ENCODE measurements at regions not wholly inside any gene's neighbourhood (a gene's known extent, or its start where the extent isn't known, plus 50 kb on each side); places are given as distances from the start of the nearest gene placed in this dataset.
"Not testable (repeated sequence)": the region's sequence is repeated elsewhere in the genome, so short reads cannot be mapped to it uniquely, and the experiment has no call there.

DNA sequence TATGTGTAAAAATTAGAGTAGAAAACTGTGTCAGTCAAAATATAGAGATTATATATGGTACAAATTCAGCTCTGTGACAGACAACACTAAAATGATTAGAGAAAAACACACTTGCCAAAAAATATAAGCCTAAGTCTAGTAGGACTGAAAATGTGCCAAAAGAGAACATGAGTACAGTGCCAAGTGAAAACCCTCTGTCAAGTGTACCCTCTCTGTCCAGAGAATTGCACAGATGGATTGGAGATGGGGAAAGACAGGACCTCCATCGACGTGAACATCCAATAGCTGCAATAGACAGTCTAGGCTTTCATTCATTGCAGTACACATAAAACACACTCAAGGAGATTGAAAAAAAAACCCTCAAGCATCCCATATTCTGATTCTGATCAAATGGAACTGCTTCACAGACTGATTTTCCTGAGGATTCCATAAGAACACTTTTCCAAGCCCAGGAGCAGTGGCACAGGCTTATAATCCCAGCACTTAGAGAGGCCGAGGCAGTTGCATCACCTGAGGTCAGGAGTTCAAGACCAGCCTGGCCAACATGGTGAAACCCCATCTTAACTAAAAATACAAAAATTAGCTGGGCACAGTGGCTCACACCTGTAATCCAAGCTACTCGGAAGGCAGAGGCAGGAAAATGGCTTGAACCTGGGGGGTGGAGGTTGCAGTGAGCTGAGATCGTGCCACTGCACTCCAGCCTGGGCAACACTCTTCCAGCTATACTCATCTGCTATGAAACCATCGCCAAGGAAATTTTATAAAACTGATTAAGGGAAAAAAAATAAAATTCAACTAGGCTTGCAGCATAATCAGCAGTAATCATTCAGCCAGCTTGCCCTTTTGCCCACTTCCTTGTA, 110.0 kb upstream of the TRIM24 start:
- no peak for DNase-seq
- in situ Hi-C loops (cut with HindIII; ENCODE audit: low pct_ligation_motif_present, low pct_unique_long_range_greater_than_20kb, low sequenced_read_pairs): no loop called here

DNA sequence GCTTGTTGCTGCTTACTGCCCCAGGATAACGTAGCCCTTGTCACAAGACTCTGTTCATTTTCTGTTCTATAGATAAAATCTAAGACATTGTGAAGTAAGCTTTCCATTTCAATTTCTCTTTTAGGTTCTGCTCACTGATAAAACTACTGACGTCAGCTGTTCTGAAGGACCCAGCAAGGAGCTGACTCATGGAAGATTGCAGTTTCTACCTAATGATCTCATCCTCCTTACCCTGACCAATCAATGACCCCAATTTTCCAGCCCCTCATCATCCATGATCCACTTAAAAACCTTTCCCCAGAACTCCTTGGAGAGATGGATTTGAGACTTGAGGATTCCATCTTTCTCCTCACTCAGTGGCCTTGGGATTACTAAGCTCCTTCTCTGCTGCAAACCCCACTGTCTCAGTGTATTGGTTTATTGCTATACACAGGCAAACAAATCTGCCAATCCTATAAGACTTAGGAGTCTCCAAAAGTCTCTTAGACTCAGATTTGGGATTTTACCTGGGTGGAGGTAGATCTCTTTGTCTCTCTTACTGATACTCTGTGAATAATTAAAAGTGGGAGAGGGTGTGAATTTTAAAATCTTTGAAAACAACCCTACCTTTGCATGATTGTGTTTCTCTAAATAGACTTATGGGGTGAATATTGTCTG, 109.2 kb upstream of the TRIM24 start:
- in situ Hi-C loops (cut with HindIII; ENCODE audit: low pct_ligation_motif_present, low pct_unique_long_range_greater_than_20kb, low sequenced_read_pairs): no loop called here
- DNase-seq: no peak

DNA sequence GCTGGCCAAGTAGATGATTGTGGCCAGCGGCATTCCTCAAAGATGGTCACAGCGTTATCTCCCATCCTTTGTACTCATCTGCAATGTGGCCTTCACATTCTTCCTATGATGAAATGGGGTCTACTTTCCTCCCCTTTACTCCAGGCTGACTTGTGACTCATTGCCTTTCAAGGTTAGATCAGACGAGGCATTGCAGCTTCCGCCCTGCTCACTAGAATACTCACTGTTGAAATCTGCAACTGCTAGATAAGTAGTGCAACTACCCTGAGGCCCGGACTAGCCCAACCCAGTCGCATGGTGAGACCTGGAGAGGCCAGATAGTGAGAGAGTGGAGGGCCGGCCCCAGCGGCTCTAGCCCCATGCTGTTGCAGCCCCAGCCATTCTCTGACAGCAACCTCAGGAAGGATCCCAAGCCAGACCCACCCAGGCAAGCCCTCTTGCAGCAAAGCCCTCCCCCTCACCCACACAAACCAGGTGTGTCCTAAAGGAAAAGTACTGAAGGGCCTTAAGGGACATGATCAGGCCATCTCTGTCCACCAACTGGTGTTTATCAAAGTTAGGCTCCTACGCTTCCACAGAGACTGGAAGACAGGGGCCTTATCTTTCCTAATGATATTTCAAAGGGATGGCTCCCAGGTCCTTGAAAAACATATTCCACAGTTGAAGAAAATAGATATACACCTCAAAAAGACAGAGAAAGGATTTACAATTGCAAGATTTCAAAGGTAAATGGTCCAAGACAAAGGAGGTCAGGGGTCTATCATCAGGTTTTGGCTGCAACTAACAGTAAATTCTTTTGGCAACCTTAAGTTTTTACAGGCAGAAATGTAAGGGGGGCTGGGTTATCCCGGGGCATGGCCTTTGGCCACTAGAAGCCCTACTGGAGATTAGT, 107.2 kb upstream of the TRIM24 start:
- in situ Hi-C loops (cut with HindIII; ENCODE audit: low pct_ligation_motif_present, low pct_unique_long_range_greater_than_20kb, low sequenced_read_pairs): no loop called here
- DNase-seq: no peak

DNA sequence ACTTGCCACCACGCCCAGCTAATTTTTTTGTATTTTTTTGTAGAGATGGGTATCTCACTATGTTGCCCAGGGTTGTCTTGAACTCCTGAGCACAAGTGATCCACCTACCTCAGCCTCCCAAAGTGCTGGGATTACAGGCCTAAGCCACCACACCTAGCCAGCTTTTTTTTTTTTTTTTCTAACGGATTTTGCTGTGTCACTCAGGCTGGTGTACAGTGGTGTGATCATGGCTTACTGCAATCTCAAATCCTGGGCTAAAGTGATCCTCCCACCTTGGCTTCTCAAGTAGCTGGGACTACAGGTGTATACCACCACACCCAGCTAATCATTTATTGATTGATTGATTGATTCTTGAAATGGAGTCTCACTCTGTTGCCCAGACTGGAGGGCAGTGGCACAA, 106.0 kb upstream of the TRIM24 start:
- in situ Hi-C loops (cut with HindIII; ENCODE audit: low pct_ligation_motif_present, low pct_unique_long_range_greater_than_20kb, low sequenced_read_pairs): no loop called here
- no peak for DNase-seq

DNA sequence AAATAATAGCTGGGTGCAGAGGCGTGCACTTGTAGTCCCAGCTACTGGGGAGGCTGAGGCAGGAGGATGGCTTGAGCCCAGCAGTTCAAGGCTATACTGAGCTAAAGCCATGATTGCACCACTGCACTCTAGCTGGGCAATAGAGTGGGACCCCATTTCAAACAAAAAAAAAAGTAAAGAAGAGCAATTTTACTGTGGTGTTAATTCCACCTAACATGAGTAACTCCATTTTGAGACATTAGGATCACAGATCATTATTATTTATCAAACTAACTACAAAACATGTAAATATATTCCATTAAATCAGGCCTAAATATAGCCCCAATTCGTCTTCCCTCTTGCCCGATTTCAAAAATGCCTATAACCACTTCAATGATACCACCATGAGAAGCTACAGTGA, 104.8 kb upstream of the TRIM24 start:
- DNase-seq: no peak
- in situ Hi-C loops (cut with HindIII; ENCODE audit: low pct_ligation_motif_present, low pct_unique_long_range_greater_than_20kb, low sequenced_read_pairs): no loop called here

DNA sequence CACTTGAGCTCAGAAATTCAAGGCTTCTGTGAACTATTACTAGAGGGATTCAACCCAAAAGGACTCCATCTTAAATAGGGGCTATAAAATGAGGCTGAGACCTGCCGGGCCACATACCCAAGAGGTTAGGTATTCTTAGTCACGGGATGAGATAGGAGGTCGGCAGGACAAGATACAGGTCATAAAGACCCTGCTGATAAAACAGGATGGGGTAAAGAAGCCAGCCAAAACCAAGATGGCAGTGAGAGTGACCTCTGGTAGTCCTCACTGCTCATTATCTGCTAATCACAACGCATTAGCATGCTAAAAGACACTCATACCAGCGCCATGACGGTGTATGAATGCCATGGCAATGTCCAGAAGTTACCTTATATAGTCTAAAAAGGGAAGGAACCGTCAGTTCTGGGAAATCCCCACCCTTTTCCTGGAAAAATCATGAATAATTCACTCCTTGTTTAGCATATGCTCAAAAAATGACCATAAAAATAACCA, 101.2 kb upstream of the TRIM24 start:
- in situ Hi-C loops (cut with HindIII; ENCODE audit: low pct_ligation_motif_present, low pct_unique_long_range_greater_than_20kb, low sequenced_read_pairs): no loop called here
- no peak for DNase-seq

DNA sequence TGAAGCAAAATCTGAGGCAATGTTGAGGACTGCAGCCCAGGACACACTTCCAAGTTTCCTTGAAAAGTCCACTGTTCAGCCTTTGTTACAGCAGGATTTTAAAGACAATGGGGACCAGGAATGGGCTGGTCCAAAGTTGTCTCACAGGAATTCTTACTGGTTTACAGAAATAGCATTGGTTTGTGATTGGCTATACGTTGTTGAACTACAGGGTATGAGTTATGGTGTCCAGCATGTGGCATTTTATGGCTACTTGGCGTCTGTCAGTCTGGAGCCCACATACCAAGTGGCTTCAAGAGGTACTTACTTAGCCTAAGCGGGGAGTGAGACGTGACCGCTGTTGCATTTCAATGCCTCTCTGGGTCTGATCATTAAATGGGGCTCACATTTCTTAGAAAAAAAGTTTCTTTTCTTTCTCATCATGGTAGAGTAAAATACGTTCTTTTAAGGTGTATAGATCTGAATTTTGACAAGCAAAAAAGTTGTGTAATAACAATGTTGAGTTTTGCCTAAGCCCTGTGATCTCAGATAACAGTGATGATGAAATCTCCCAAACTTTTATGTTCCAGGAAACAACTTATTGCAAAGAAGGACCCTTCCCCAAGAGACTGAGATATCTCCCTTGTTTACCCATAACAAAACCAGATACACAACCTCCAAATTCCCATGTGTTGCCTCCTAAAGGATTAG, 100.0 kb upstream of the TRIM24 start:
- DNase-seq: no peak
- in situ Hi-C loops (cut with HindIII; ENCODE audit: low pct_ligation_motif_present, low pct_unique_long_range_greater_than_20kb, low sequenced_read_pairs): no loop called here

DNA sequence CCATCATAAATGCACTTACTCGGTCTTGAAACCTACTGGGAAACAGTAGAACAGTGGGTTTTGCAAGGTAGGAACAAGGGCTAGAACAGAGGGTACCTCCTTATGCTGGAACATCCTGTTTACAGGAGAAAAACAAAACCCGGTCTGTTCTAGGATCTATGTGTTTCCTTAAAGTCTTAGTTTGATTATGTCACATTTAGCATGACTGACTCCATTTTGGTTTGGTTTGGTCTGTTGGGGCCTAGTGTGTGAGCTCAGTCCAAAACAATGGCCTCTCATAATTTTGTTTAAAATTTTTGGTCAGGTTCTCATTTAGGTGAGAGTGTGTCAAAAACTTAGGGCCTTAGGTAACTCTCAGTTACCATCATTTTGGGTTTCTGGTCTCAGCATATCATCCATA, 96.3 kb upstream of the TRIM24 start:
- DNase-seq: no peak
- in situ Hi-C loops (cut with HindIII; ENCODE audit: low pct_ligation_motif_present, low pct_unique_long_range_greater_than_20kb, low sequenced_read_pairs): no loop called here

DNA sequence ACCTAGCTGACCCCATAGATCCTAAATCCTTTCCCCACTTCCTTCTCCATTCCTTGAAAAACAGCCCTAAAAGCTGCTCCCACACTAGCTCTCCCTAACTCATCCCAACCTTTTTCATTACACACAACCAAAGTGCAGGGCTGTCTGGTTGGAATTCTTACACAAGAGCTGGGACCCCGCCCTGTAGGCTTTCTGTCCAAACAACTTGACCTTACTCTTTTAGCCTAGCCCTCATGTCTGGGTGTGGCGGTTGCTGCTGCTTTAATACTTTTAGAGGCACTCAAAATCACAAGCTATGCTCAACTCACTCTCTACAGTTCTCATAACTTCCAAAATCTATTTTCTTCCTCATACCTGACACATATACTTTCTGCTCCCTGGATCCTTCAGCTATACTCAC, 93.9 kb upstream of the TRIM24 start:
- DNase-seq; in situ Hi-C loops (cut with HindIII; ENCODE audit: low pct_ligation_motif_present, low pct_unique_long_range_greater_than_20kb, low sequenced_read_pairs): not testable (repeated sequence)

DNA sequence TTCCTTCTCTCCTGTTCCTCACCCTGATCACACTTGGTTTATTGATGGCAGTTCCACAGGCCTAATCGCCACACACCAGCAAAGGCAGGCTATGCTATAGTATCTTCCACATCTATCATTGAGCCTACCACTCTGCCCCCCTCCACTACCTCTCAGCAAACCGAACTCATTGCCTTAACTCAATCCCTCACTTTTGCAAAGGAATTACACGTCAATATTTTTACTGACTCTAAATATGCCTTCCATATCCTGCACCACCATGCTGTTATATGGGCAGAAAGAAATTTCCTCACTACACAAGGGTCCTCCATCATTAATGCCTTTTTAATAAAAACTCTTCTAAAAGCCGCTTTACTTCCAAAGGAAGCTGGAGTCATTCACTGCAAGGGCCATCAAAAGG, 93.4 kb upstream of the TRIM24 start:
- DNase-seq; in situ Hi-C loops (cut with HindIII; ENCODE audit: low pct_ligation_motif_present, low pct_unique_long_range_greater_than_20kb, low sequenced_read_pairs): not testable (repeated sequence)

DNA sequence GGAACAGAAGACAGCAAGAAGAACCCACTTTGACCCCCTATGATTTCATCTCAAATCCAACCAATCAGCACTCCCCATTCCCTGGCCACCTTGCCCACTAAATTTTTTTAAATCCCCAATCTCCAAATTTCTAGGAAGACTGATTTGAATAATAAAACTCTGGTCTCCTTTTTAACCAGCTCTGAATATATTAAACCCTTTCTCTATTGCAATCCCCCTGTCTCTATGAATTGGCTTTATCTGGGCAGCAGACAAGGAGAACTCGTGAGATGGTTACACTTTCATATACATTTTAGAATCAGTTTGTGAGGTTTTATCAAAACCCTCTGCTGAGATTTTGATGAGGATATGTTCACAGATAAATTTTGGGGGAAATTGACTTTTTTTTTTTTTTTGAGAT, 90.3 kb upstream of the TRIM24 start:
- in situ Hi-C loops (cut with HindIII; ENCODE audit: low pct_ligation_motif_present, low pct_unique_long_range_greater_than_20kb, low sequenced_read_pairs): no loop called here
- no peak for DNase-seq

DNA sequence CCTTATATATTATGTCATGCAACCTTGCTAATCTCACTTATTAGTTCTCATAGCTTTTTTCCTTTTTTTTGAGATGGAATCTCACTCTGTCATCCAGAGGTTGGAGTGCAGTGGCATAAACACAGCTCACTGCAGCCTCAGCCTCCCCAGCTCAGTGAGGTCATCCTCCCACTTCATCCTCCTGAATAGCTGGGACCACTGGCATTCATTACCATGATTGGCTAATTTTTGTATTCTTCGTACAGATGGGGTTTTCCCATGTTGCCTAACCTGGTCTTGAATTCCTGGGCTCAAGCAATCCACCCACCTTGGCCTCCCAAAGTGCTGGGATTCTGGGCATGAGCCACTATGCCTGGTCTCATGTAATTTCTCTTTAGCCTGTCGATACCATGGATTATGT, 89.1 kb upstream of the TRIM24 start:
- in situ Hi-C loops (cut with HindIII; ENCODE audit: low pct_ligation_motif_present, low pct_unique_long_range_greater_than_20kb, low sequenced_read_pairs): no loop called here

DNA sequence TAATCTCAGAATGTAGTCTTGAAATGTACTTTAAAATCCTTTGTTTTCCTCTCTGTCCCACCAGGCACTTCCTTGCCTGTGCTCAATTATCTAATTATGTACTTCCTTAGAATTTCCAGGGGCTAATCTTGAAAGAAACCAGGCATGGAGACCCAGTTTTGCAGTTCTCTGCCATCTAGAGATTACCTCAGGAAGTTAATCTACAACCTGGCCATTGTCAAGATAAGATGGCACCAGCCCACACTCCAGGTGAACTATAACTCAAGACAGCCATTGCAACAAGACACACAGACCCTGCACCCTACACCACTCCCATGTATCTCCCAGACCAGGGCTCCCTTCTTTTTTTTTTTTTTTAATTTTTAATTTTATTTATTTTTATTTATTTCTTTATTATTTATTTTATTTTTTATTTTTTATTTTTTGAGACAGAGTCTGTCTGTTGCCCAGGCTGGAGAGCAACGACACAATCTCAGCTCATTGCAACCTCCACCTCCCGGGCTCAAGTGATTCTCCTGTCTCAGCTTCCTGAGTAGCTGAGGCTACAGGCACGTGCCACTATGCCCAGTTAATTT, 85.9 kb upstream of the TRIM24 start:
- no peak for DNase-seq
- in situ Hi-C loops (cut with HindIII; ENCODE audit: low pct_ligation_motif_present, low pct_unique_long_range_greater_than_20kb, low sequenced_read_pairs): no loop called here

More for the DNA sequence above, 89.1 kb upstream of the TRIM24 start:
- no peak for DNase-seq

DNA sequence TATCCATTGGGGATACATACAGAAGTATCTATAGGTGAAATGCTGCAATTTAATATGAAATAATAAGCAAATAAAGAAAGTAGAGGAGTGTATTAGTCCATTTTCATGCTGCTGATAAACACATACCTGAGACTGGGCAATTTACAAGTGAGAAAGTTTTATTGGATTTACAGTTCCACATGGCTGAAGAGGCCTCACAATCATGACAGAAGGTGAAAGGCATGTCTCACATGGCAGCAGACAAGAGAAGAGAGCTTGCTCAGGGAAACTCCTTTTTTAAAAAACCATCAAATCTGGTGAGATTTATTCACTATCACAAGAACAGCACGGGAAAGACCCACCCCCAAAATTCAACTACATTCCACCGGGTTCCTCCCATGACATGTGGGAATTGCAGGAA, 82.8 kb upstream of the TRIM24 start:
- in situ Hi-C loops (cut with HindIII; ENCODE audit: low pct_ligation_motif_present, low pct_unique_long_range_greater_than_20kb, low sequenced_read_pairs): no loop called here
- DNase-seq: no peak

DNA sequence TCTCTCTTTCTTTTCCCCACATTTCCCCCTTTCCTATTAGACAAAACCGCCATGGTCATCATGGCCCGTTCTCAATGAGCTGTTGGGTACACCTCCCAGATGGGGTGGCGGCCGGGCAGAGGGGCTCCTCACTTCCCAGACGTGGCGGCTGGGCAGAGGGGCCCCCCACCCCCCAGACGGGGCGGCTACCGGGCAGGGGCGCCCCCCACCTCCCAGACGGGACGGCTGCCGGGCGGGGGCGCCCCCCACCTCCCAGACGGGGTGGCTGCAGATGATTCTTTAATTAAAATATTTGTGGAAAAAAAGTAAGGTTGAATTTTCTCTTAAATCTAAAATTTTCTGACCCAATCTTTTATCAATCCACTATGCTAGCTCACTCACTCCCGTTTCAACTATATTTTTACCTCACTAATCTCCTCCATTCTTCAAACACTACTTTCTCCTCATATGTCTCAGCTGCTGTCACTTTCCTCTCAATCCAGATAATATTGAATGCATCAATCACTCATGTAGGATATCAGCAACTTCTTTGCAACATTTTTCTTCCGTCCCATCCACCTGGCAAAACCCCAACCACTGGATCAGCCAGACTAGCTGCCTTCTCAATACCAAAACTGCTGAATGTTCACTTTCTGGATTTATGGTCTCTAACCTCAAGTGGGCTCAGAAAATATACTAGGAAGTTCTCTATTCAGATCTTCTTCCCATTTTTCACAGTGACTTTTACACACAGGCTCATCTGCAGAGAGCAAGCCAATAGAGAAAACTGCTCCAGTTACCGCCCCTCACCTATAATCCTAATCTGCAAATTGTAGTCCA, 81.1 kb upstream of the TRIM24 start:
- no peak for DNase-seq
- in situ Hi-C loops (cut with HindIII; ENCODE audit: low pct_ligation_motif_present, low pct_unique_long_range_greater_than_20kb, low sequenced_read_pairs): no loop called here

DNA sequence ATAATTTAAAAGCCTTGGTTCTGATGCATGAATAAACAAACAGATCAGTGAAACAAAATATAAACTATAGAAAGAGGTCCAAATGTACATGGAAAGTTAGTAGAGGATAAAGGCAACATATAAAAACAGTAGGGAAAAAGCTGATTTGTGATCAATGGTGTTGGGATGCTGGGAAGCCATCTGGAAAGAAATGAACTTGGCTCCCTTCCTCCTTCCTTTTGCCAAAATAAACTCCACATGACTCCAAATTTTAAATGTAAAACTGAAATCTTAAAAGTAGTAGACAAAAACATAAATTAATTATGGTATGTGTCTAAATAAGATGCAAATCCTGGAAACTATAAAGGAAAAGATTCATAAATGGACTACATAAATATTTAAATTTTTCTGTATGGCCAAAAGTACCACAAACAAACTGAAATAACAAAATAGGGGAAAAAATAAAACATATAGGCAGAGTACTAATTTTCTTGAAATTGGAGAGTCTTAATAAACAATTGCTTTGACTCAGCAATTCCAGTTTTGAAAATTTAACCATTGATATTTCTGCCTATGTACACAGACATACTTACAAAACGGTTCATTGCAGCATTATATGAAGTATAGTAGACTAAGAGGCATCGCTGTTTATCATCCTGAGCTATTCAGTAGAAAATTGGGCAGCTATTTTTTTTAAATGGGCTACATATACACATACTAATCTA, 77.0 kb upstream of the TRIM24 start:
- DNase-seq: no peak
- in situ Hi-C loops (cut with HindIII; ENCODE audit: low pct_ligation_motif_present, low pct_unique_long_range_greater_than_20kb, low sequenced_read_pairs): no loop called here

DNA sequence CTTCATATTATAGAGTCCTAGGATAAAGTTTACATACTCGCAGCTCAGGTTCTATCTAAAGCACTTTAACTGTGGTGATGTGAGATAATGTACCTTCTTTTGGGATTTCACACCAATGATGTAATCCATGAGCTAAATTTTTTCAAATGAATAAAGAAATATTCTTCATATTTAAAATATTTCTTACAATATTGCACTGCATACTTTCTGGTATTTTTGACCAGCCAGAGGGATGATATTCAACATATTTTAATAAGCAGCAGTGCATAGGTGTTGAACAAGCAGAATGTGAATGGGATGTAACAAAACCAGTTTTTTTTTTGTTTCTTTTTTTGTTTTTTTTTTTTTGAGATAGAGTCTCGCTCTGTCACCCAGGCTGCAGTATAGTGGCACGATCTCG, 73.2 kb upstream of the TRIM24 start:
- in situ Hi-C loops (cut with HindIII; ENCODE audit: low pct_ligation_motif_present, low pct_unique_long_range_greater_than_20kb, low sequenced_read_pairs): no loop called here
- no peak for DNase-seq

All from ACHN (cell line).